ENCODE measurements at regions not wholly inside any gene's neighbourhood (a gene's known extent, or its start where the extent isn't known, plus 50 kb on each side); places are given as distances from the start of the nearest gene placed in this dataset.

DNA sequence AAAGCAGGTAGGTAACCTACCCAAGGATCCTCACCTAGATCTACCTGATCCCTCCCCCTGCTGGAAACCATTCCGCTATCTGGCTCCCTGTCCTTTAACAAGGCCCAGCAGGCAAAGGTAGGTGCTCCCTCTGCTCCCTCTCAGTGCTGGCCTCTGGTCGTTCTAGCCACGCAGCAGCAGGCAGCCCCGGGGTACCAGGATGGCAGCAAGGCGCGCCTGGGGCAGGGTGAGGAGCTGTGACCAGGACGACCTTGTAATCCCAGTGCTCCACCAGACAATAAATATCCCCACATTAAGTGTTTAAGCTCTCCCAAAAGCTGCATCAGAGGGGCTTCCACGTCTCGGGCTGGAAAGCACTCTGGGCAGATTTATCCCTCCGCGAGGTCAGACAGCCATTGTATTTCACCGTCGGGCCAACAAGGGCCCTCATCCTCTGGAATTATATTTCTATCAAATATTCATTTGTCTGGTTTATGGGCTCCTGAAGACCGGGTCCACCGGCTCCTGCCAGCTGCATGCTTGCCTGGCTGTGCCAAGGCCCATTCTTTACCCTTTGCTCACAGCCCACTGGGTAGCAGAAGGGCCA is 81.3 kb downstream of the CHST1 start:
- TF ChIP-seq, protein P1, sequence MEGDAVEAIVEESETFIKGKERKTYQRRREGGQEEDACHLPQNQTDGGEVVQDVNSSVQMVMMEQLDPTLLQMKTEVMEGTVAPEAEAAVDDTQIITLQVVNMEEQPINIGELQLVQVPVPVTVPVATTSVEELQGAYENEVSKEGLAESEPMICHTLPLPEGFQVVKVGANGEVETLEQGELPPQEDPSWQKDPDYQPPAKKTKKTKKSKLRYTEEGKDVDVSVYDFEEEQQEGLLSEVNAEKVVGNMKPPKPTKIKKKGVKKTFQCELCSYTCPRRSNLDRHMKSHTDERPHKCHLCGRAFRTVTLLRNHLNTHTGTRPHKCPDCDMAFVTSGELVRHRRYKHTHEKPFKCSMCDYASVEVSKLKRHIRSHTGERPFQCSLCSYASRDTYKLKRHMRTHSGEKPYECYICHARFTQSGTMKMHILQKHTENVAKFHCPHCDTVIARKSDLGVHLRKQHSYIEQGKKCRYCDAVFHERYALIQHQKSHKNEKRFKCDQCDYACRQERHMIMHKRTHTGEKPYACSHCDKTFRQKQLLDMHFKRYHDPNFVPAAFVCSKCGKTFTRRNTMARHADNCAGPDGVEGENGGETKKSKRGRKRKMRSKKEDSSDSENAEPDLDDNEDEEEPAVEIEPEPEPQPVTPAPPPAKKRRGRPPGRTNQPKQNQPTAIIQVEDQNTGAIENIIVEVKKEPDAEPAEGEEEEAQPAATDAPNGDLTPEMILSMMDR (IDR thresholded peaks at IDR 0.05), result no peak
- H3K27me3 Mint-ChIP-seq (ENCODE audit: low read depth, poor library complexity), result peaks cover 22% of the 10 kb centered on the region
- H3K27ac Mint-ChIP-seq, result no peak overlapping the region
- H3K36me3 Mint-ChIP-seq (ENCODE audit: low read depth), result no peaks in the 10 kb centered on the region
- no peak overlapping the region for H3K4me3 Mint-ChIP-seq
- H3K9me3 Mint-ChIP-seq, result no peaks in the 10 kb centered on the region
- H3K4me1 Mint-ChIP-seq, result no peaks in the 10 kb centered on the region
- no peak for DNase-seq

GRCh38 chr11:45580399-45580798 is 85.0 kb downstream of the CHST1 start:
- Mint-ChIP-seq H3K9me3 (no peaks in the 10 kb centered on the region), H3K27me3 (ENCODE audit: low read depth, poor library complexity) (peaks cover 7% of the 10 kb centered on the region), H3K4me3 (no peak overlapping the region), H3K4me1 (no peaks in the 10 kb centered on the region), H3K27ac (no peak overlapping the region), H3K36me3 (ENCODE audit: low read depth) (no peaks in the 10 kb centered on the region)
- DNase-seq, result peak; percentile 79
- TF ChIP-seq, protein P1 (IDR thresholded peaks at IDR 0.05), result no peak

GRCh38 chr11:45578316-45578715 is 87.1 kb downstream of the CHST1 start:
- TF ChIP-seq, protein P1 (IDR thresholded peaks at IDR 0.05), result no peak
- no peaks in the 10 kb centered on the region for H3K36me3 Mint-ChIP-seq (ENCODE audit: low read depth)
- H3K27ac Mint-ChIP-seq, result no peak overlapping the region
- no peaks in the 10 kb centered on the region for H3K9me3 Mint-ChIP-seq
- peaks cover 2% of the 10 kb centered on the region for H3K27me3 Mint-ChIP-seq (ENCODE audit: low read depth, poor library complexity)
- H3K4me1 Mint-ChIP-seq, result no peaks in the 10 kb centered on the region
- no peak for DNase-seq
- H3K4me3 Mint-ChIP-seq, result no peak overlapping the region

DNA sequence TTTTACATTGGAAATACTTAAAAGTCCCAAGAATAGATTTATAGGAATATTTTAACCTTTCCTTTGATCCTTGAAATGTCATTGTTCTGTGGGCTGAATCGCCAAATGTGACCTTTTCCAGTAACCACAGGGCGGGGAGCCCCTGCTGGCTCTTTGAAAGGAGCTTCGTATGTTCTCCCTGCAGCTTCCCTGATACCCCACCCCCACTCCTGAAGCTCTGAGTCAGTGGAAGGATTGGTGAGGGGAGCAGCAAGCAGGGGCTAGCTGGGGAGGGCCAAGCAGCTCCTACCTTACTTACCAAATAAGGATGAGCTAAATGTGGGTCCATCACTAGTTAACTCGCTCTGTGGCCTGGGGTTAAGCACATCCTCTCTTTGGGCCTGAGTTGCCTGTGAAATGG is 87.7 kb downstream of the CHST1 start:
- H3K36me3 Mint-ChIP-seq (ENCODE audit: low read depth), result no peaks in the 10 kb centered on the region
- H3K9me3 Mint-ChIP-seq, result no peaks in the 10 kb centered on the region
- H3K4me3 Mint-ChIP-seq, result no peak overlapping the region
- TF ChIP-seq, protein P1 (IDR thresholded peaks at IDR 0.05), result no peak
- no peaks in the 10 kb centered on the region for H3K27me3 Mint-ChIP-seq (ENCODE audit: low read depth, poor library complexity)
- no peak for DNase-seq
- H3K4me1 Mint-ChIP-seq, result no peaks in the 10 kb centered on the region
- no peak overlapping the region for H3K27ac Mint-ChIP-seq

GRCh38 chr11:45576461-45577215 is 88.8 kb downstream of the CHST1 start:
- H3K9me3 Mint-ChIP-seq, result no peaks in the 10 kb centered on the region
- H3K27me3 Mint-ChIP-seq (ENCODE audit: low read depth, poor library complexity), result no peaks in the 10 kb centered on the region
- no peaks in the 10 kb centered on the region for H3K4me1 Mint-ChIP-seq
- no peak overlapping the region for H3K27ac Mint-ChIP-seq
- H3K4me3 Mint-ChIP-seq, result no peak overlapping the region
- no peak for DNase-seq
- no peaks in the 10 kb centered on the region for H3K36me3 Mint-ChIP-seq (ENCODE audit: low read depth)
- TF ChIP-seq, protein P1 (IDR thresholded peaks at IDR 0.05), result no peak

DNA sequence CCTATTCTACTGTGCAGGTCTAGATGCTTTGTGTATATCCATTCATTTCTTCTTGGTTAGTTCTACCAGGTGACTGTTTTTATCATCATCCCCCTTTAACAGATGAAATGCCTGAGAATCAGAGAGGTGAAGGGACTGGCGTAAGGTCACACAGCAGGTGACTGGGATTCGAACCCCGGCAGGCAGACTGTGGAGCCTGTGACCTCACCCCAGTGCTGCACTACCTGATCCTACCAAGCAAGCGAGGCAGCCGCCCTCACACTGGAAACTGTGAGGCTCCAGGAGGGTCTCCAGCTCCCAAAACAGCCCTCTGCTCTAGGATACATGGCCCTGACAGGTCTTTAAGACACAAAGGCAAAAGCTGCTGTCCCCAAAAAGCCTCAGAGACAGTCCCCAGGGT is 91.7 kb downstream of the CHST1 start:
- Mint-ChIP-seq H3K9me3 (no peaks in the 10 kb centered on the region), H3K4me1 (no peaks in the 10 kb centered on the region), H3K36me3 (ENCODE audit: low read depth) (no peaks in the 10 kb centered on the region), H3K27me3 (ENCODE audit: low read depth, poor library complexity) (peaks cover 4% of the 10 kb centered on the region), H3K4me3 (no peak overlapping the region), H3K27ac (no peak overlapping the region)
- no peak for DNase-seq
- TF ChIP-seq, protein P1 (IDR thresholded peaks at IDR 0.05), result no peak

Measured in nephron progenitor cell (in vitro differentiated cells).